ENCODE measurements at regions not wholly inside any gene's neighbourhood (a gene's known extent, or its start where the extent isn't known, plus 50 kb on each side); places are given as distances from the start of the nearest gene placed in this dataset.

- no peak for DNase-seq (ENCODE audit: low read depth)
- TF ChIP-seq, protein P1, sequence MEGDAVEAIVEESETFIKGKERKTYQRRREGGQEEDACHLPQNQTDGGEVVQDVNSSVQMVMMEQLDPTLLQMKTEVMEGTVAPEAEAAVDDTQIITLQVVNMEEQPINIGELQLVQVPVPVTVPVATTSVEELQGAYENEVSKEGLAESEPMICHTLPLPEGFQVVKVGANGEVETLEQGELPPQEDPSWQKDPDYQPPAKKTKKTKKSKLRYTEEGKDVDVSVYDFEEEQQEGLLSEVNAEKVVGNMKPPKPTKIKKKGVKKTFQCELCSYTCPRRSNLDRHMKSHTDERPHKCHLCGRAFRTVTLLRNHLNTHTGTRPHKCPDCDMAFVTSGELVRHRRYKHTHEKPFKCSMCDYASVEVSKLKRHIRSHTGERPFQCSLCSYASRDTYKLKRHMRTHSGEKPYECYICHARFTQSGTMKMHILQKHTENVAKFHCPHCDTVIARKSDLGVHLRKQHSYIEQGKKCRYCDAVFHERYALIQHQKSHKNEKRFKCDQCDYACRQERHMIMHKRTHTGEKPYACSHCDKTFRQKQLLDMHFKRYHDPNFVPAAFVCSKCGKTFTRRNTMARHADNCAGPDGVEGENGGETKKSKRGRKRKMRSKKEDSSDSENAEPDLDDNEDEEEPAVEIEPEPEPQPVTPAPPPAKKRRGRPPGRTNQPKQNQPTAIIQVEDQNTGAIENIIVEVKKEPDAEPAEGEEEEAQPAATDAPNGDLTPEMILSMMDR (IDR thresholded peaks at IDR 0.05; ENCODE audit: control insufficient read depth, extremely low read depth, insufficient read depth): no peak
- no peak overlapping the region for H3K4me3 ChIP-seq (ENCODE audit: low read depth, low read length)
Measured at GRCh38 chr7:97372882-97373281, 255.4 kb downstream of the SDHAF3 start.

GRCh38 chr7:97373736-97374135, 256.2 kb downstream of the SDHAF3 start:
- DNase-seq (ENCODE audit: low read depth): no peak
- H3K4me3 ChIP-seq (ENCODE audit: low read depth, low read length): no peak overlapping the region
- TF ChIP-seq, protein P1 (IDR thresholded peaks at IDR 0.05; ENCODE audit: control insufficient read depth, extremely low read depth, insufficient read depth): no peak

GRCh38 chr7:97377713-97378112, 260.2 kb downstream of the SDHAF3 start:
- DNase-seq (ENCODE audit: low read depth): no peak
- TF ChIP-seq, protein P1 (IDR thresholded peaks at IDR 0.05; ENCODE audit: control insufficient read depth, extremely low read depth, insufficient read depth): no peak
- no peak overlapping the region for H3K4me3 ChIP-seq (ENCODE audit: low read depth, low read length)

GRCh38 chr7:97381815-97382554, 264.5 kb downstream of the SDHAF3 start:
- no peak for DNase-seq (ENCODE audit: low read depth)
- TF ChIP-seq, protein P1 (IDR thresholded peaks at IDR 0.05; ENCODE audit: control insufficient read depth, extremely low read depth, insufficient read depth): peak; percentile 48
- H3K4me3 ChIP-seq (ENCODE audit: low read depth, low read length): no peak overlapping the region

DNA sequence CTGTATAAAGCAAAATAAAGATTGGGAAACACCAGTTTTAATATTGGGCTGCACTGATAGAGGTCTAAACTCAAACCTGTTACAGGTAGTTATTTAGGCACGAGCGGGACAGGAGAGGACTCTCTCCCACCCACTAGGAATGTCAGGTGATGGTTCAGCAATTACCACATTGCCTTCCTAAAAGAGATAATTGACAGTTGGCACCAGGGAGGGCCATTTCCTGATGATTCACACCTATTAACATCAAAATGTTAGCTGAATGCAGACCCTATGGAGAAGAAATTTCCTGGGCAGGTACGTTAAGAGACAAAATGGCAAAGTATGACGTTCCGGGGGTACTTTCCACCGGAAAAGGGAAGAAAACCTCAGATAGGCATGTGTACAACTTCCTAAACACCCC, 272.6 kb downstream of the SDHAF3 start:
- DNase-seq (ENCODE audit: low read depth): no peak
- TF ChIP-seq, protein P1 (IDR thresholded peaks at IDR 0.05; ENCODE audit: control insufficient read depth, extremely low read depth, insufficient read depth): no peak

GRCh38 chr7:97390915-97391593, 273.6 kb downstream of the SDHAF3 start:
- TF ChIP-seq, protein P1 (IDR thresholded peaks at IDR 0.05; ENCODE audit: control insufficient read depth, extremely low read depth, insufficient read depth): no peak
- H3K4me3 ChIP-seq (ENCODE audit: low read depth, low read length): no peak overlapping the region
- DNase-seq (ENCODE audit: low read depth): peak; percentile 10

More for the DNA sequence above, 272.6 kb downstream of the SDHAF3 start:
- no peak overlapping the region for H3K4me3 ChIP-seq (ENCODE audit: low read depth, low read length)

Data from LNCaP clone FGC (cell line).